GM19467 (cell line): ENCODE measurements at regions not wholly inside any gene's neighbourhood (a gene's known extent, or its start where the extent isn't known, plus 50 kb on each side); places are given as distances from the start of the nearest gene placed in this dataset.

Experiments used
- ATAC-seq: cut with Tn5 transposase; IDR thresholded peaks from one replicate; pipeline ENCODE4 v1.9.1; 2021; ENCODE audit warnings: mild to moderate bottlenecking, moderate library complexity; ENCODE audit not compliant: unreplicated experiment

DNA sequence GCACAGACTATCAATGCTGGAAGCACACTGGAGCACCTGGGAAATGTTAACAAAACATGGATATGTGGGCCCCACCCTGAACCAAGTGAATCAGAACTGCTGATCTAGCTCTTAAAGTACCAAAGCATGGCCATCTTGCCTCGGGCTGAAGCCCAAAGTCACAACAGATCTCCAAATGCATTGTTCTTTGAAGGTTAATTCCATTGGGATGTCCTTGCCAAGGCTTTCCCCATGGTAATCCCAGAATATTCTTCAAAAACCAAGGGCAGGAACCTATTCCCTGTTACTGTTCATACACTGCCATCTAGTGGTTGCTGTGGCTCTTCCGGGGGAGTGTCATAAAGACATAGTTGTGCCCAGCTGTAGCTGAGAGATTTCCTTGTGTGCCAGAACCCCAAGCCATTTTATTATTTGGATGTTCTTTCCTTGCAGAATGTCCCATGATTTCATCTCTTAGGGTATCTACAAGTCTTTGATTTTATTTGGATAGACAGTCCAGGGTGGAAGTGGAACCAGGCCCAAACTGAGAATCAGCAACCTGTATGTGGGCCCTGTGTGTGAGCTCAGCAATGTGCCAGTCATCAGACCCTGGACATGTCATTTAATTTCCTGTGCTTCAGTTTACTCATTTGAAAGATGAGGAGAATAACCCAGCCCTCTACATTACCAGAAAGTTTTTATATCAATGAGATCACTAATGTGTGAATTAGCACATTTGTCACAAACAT lies 290.0 kb downstream of the ACTL7B start:
- ATAC-seq = peak; percentile 80

GRCh38 chr9:108562176-108562575 lies 293.6 kb downstream of the ACTL7B start:
- no peak for ATAC-seq

DNA sequence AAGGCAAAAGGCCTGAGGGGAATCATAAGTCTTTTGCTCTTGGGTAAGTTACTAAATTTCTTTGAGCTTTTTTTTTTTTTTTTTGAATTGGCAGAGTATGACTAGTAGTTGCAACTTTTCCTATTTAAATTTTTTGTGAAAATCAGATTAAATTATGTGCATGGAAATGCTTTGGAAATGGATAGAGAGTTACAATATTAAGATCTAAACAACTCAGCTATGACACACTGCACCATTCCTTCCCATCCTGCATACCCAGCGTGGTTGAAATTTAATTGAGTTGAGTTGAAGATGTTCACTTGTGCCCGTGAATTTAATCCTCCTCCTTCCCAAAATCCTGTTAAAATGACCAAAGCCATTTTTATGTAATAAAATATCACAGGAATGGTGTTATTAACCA lies 296.4 kb downstream of the ACTL7B start:
- ATAC-seq = no peak

GRCh38 chr9:108554831-108555230 lies 301.0 kb downstream of the ACTL7B start:
- no peak for ATAC-seq

DNA sequence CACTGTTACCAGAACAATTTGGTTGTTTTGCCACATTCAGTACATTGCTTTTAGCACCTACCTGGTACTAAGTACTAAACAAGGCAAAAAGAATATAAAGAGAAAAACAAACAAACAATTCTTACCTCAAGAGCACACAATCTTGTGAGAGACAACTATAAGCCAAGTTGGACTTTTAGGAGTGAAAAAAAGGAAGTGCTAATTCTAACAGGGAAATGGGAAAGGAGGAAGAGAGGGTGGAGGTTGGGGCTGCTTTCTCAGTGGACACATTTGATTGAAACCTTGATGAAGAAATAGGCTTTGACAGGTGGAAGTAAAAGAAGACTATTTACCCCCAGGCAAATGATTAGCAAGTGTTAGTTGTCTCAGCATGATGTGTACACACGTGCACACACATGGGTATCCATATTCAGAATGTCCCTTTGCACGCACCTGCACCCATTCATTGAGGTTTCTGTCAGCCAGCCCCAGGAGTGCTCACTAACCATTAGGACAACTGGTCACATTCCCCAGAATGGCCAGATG lies 302.6 kb downstream of the ACTL7B start:
- no peak for ATAC-seq

DNA sequence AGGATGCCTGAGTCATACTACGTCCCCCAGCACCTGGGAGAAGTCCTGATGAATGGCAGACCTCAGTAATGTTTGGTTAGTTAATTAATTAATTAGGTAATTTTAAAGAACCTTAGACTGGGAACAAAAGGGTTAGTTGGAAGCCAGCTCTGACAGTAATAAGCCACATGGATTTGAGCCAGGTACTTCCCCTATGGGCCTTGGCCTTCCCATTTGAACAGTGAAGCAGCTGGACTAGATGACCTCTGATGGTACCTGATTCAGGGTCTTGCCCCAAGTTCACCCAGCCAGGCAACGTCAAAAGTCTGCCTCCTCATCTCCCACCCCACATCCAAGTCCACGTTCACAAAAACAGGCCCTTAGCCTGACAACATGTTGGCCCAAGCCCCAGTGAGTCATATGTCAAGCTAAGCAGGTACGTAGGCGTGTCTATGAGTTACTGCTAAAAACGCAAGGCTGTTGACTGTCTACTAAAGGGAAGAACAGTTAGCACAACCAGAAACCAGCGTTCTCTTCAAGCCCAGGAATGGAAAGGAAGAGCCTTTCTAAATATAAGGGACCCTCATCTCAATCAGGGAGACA lies 303.2 kb downstream of the ACTL7B start:
- no peak for ATAC-seq

DNA sequence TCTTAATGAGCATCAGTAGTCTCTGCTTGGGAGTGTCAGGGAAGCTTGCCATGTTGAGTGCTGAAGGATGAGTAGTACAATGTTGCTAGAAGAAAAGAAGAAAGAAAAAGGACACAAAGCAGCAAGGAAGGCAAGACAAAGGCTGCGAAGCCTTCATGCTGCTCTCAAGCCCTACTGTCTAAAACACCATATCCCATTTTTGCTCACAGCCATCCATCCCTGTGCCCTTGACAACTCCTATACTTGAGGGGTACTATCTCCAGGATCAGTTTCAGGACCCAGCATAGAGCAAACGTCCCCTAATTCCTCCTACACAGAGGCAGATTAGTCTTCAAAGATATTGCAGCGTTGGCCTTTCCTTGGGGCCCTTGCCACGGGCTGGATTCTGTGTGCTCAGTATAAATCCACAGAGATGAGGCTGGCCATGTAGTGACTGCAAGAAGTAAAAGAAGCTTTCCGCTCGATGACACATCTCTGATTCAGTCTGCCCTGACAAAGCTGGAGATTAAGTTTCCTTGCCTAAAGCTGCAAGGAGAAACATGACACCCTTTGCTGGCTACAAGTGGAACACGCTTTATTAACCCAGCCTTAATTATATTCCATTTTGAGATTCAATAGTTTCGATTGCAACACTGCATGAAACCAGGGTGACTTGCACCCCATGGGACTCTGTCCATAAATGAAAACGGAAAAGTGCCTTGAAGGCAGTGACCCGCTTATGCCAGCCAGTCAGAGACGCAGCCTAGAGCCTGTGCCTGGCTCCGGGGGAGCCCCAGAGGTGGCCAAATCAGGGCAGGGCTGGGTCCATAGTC lies 304.6 kb downstream of the ACTL7B start:
- ATAC-seq = no peak

DNA sequence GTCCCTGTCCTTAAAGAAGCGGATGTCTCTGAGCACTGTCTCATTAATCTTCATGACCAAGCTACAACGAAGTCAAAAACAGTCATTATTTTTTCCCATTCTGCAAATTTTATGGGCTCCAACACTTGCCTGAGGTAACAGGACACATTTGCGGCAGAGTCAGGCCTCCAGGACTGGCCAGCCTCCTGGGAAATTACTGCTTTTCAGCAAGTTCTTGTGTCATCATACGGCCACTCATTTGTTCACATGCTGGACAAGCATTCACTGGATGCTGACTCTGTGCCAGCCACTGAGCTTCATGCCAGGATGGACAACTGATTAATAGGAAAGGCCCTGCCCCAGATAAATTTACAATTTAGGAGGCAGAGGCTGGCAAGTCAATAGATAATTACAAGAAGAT lies 305.7 kb downstream of the ACTL7B start:
- no peak for ATAC-seq

- ATAC-seq = no peak
These were observed 306.6 kb downstream of the ACTL7B start for GRCh38 chr9:108549184-108549583.

DNA sequence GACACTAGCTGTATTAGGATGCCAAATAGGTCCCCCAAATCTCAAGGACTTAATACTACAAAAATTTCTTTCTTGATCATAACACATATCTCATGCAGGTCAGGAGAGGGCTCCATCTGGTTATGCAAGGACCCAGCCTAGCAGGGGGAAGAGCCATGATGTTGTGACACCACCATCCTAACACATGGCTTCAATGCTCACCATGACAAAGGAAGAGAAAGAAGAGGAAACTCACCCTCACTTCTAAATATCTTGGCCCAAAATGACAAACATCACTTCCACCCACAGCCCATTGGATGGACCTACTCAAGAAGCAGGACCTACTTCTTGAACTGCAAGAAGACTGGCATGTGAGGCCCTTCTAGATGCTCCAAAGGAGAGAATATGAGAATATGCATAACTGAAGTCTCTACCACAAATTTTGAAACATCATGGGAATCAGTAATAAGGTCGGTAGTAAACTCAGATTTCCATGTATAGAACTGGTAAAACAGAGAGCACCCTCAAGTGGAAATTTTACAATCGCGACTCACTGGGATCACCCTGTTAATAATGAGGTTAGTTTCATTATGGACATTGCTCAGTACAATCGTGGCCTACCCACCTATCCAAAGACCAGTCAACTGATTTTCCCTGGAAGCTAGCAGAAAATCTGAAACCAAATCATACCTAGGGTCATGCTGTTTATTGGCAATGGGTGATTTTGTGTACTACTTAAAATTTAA lies 308.2 kb downstream of the ACTL7B start:
- ATAC-seq = no peak

DNA sequence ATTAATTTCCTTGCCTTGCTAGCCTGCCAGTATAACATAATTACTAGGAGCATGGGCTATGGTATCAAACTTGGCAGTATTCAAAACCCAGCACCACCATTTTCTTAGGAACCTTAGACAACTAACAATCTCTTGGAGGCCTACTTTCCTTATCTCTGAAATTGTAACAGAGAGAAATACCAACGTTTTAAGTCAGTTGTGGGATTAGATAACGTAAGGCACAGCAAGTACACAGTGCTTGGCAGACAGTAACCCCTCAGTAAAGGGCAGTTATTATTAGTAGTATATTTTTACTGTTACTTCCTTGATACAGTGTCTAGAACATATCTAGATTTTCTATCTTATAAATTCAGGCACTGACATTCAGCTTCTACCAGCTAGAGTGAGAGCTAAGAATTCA lies 309.6 kb downstream of the ACTL7B start:
- no peak for ATAC-seq

DNA sequence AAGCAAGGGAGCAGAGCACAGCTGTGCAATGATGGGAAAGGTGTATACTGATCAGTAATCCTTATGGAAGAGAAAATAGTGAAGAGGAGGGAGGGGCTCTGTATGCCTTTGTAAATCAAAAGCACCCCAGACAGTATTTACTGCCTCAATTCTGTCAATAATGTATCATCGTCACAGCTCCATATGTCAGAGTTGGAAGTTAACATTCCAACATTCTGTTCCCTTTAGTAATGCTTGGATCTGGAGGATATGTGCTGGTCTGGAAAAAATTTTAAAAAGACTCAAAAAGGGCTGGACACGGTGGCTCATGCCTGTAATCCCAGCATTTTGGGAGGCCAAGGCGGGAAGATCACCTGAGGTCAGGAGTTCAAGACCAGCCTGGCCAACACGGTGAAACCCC lies 310.4 kb downstream of the ACTL7B start:
- no peak for ATAC-seq

DNA sequence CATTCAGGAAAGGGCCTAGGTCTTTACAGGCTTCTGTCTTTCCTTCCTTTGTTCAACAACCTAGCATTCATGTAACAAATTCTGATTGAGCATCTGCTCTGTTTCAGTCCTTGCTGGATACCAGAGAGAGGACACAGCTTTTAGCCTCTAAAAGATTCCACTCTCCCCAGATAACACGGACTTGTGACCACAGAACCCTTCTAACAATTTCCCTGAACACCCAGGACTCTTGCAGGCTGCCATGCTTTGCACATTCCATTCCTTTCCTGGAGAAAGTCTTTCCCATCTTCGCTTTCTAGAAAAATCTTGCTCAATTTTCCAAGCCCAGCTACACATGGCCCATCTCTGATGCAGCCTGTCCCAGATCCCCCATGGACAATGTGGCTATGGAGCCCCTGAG lies 310.9 kb downstream of the ACTL7B start:
- ATAC-seq = no peak

GRCh38 chr9:108543251-108543778 lies 312.5 kb downstream of the ACTL7B start:
- ATAC-seq = no peak

GRCh38 chr9:108537756-108538155 lies 318.0 kb downstream of the ACTL7B start:
- no peak for ATAC-seq

DNA sequence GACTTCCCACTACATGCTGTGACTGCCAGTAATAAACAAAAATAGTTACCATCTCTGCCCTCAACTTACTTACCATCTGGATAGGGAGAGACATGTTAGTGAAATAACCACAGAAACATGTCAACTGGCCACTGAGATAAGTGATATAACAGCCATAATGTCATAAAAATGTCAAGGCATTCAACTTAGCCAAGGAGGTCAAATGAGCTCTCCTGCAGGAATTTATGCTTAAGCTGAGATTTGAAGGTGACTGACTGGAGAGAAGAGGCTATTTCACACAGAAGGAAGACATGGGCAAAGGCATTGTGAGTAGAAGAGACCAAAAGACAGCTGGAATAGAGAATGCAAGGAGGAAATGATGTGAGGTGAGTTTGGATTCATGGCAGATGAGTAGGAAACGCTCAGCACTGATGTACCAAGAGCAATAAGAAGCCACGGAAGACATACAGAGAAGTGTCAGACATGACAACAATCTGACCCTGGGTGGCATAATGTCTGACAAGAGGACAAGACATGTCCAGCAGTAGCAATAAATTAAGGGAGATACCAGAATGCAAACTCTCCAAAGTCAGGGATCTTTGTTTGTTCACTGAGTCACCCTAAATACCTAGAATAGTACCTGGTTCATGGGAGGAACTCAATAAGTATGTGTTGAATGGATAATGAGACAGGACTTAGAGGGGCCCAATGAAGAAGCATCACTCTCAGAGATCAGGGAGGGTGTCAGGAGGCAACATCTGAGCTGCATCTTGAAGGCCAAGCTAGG lies 318.8 kb downstream of the ACTL7B start:
- no peak for ATAC-seq

DNA sequence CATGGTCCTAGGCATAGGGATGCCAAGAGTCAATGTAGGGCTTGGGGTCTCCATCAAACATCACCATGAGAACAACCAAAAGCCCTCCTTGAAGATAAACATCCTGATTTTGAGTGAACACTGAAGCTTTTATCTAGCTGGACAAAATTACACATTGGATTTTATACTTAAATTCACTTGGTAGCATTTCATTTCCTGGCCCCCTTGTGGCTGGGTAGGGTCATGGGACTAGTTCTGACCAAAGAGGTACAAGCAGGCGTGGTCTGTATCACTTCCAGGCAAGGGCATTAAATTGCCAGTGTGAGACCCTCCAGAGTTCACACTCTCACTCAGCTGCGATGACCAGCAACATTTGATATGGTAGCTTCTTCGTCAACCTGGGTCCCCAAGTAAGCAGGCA lies 320.3 kb downstream of the ACTL7B start:
- ATAC-seq = no peak

DNA sequence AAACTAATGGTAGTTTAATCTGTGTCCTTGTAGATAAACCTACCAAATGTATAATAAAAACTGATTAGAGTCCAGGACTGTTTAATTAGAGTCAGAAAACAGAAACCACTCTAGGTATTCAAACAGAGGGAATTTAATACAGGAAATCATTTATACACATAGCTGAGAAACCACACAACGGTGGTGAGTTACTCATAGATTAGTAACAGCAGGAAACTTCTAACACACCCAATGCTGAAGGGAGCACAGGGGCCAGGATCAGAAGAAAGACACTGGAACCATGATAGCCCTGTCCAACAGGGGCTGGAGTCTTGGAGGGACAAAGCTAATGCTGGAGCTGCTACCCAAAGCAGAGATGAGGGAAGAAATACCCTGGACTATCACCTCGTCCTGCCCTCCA lies 321.0 kb downstream of the ACTL7B start:
- no peak for ATAC-seq

DNA sequence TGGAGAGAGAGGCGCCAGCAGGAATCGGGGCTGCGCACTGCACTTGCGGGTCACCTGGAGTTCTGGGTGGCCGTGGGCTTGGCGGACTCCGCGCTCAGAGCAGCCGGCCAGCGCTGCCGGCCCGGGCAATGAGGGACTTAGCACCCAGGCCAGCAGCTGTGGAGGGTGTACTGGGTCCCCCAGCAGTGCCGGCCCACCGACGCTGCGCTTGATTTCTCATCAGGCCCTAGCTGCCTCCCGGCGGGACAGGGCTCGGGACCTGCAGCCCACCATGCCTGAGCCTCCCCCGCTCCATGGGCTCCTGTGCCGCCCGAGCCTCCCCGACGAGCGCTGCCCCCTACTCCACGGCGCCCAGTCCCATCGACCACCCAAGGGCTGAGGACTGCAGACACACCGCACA lies 325.6 kb downstream of the ACTL7B start:
- ATAC-seq = no peak

DNA sequence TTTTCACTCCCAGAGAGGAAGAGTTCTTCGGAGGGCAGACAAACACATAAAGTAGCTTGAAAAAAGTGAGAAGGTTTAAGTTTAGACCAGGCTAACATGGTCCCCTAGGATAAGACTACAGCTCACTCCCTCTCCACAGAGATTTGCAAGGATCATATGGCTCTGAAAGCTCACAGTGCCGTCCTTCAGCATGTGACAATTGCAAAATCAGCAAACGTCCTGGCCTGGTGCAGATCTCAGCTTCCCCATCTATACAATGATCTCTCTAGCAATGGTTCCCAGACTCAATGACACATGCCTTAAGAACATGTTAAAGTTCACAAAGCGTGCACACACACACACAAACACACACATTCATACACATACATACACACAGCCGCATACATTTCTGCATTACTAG lies 327.6 kb downstream of the ACTL7B start:
- ATAC-seq = no peak
